ENCODE measurements at regions not wholly inside any gene's neighbourhood (a gene's known extent, or its start where the extent isn't known, plus 50 kb on each side); places are given as distances from the start of the nearest gene placed in this dataset.

DNA sequence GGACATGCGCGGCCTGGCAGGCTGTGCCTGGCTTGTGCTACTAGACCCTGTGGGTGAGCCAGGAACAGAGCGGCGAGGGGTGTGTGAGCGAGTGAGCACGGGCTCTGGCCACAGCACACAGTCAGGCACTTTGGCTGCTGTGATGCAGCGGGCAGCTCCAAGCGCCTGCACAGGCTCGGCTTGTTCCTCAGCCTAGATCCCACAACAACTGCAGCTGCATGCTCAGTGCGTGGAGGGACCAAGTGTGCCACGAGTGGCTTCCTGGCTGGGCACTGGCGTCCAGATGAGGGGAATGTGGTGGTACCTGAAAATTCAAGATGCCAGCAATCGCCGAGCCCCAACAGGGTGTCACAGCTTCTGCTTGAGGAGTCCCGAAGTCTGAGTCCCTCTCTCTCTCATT lies 1056.6 kb downstream of the RAPGEF2 start:
- Histone ChIP-seq H3K79me2 (ENCODE audit: insufficient read depth, low read length) (no peaks in the 10 kb centered on the region), H3K4me2 (ENCODE audit: low read length) (no peak overlapping the region), H4K20me1 (ENCODE audit: insufficient read depth, low read length) (no peaks in the 10 kb centered on the region), H2AFZ (ENCODE audit: low read depth, low read length) (no peak overlapping the region), H3K9me3 (ENCODE audit: insufficient read depth, low read depth, low read length) (no peaks in the 10 kb centered on the region), H3K27me3 (ENCODE audit: insufficient read depth, low read length) (no peaks in the 10 kb centered on the region), H3K4me1 (ENCODE audit: insufficient read depth, low read length) (no peaks in the 10 kb centered on the region), H3K27ac (ENCODE audit: low read depth, low read length) (no peak overlapping the region), H3K4me3 (ENCODE audit: insufficient read depth, low read depth, low read length) (no peak overlapping the region), H3K9ac (ENCODE audit: low read length) (no peak overlapping the region), H3K36me3 (ENCODE audit: insufficient read depth, low read length) (no peaks in the 10 kb centered on the region)
- H3K27me3 Mint-ChIP-seq (ENCODE audit: low read depth, unreplicated experiment), result no peaks in the 10 kb centered on the region
- FAIRE-seq (no peak), DNase-seq (ENCODE audit: low read depth) (no peak)
- H3K9me3 Mint-ChIP-seq (ENCODE audit: unreplicated experiment), result peaks cover 3% of the 10 kb centered on the region
- H3K36me3 Mint-ChIP-seq (ENCODE audit: low read depth, unreplicated experiment), result no peaks in the 10 kb centered on the region
- TF ChIP-seq, protein P1, sequence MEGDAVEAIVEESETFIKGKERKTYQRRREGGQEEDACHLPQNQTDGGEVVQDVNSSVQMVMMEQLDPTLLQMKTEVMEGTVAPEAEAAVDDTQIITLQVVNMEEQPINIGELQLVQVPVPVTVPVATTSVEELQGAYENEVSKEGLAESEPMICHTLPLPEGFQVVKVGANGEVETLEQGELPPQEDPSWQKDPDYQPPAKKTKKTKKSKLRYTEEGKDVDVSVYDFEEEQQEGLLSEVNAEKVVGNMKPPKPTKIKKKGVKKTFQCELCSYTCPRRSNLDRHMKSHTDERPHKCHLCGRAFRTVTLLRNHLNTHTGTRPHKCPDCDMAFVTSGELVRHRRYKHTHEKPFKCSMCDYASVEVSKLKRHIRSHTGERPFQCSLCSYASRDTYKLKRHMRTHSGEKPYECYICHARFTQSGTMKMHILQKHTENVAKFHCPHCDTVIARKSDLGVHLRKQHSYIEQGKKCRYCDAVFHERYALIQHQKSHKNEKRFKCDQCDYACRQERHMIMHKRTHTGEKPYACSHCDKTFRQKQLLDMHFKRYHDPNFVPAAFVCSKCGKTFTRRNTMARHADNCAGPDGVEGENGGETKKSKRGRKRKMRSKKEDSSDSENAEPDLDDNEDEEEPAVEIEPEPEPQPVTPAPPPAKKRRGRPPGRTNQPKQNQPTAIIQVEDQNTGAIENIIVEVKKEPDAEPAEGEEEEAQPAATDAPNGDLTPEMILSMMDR (IDR thresholded peaks at IDR 0.05; ENCODE audit: insufficient read depth, low read depth, low read length), result no peak
- TF ChIP-seq EZH2 (IDR thresholded peaks at IDR 0.05; ENCODE audit: insufficient read depth, low read length), result no peak
- H3K4me3 Mint-ChIP-seq (ENCODE audit: unreplicated experiment), result no peak overlapping the region
- no peaks in the 10 kb centered on the region for H3K4me1 Mint-ChIP-seq (ENCODE audit: low read depth, unreplicated experiment)
- H3K27ac Mint-ChIP-seq (ENCODE audit: unreplicated experiment), result no peak overlapping the region

DNA sequence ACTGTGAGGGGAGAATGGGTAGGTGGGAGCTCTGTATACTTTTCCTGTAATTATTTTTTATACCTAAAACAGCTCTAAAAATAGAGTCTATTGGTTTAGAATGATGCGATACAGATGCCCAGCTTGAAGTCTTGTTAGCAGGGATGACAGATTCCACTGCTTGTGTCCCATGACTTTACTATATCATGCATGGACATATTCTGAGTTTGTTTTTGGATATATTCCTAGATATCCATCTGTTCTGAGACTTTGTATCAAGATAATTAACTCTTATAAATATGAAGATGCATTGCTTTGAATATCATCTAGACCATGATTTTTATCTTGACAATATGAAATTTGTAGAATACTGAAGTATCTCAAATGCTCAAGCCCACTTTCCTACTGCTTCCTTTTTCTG lies 1058.1 kb downstream of the RAPGEF2 start:
- H3K4me2 ChIP-seq (ENCODE audit: low read length), result no peak overlapping the region
- no peak overlapping the region for H3K27ac ChIP-seq (ENCODE audit: low read depth, low read length)
- no peaks in the 10 kb centered on the region for H3K36me3 ChIP-seq (ENCODE audit: insufficient read depth, low read length)
- H3K9me3 Mint-ChIP-seq (ENCODE audit: unreplicated experiment), result no peaks in the 10 kb centered on the region
- no peaks in the 10 kb centered on the region for H3K27me3 ChIP-seq (ENCODE audit: insufficient read depth, low read length)
- H3K9ac ChIP-seq (ENCODE audit: low read length), result no peak overlapping the region
- H3K4me3 ChIP-seq (ENCODE audit: insufficient read depth, low read depth, low read length), result no peak overlapping the region
- H3K4me1 Mint-ChIP-seq (ENCODE audit: low read depth, unreplicated experiment), result no peaks in the 10 kb centered on the region
- TF ChIP-seq, protein P1 (IDR thresholded peaks at IDR 0.05; ENCODE audit: insufficient read depth, low read depth, low read length), result no peak
- TF ChIP-seq EZH2 (IDR thresholded peaks at IDR 0.05; ENCODE audit: insufficient read depth, low read length), result no peak
- H3K36me3 Mint-ChIP-seq (ENCODE audit: low read depth, unreplicated experiment), result no peaks in the 10 kb centered on the region
- no peaks in the 10 kb centered on the region for H3K4me1 ChIP-seq (ENCODE audit: insufficient read depth, low read length)
- H3K4me3 Mint-ChIP-seq (ENCODE audit: unreplicated experiment), result no peak overlapping the region
- H3K27me3 Mint-ChIP-seq (ENCODE audit: low read depth, unreplicated experiment), result no peaks in the 10 kb centered on the region
- H3K27ac Mint-ChIP-seq (ENCODE audit: unreplicated experiment), result no peak overlapping the region
- FAIRE-seq (no peak), DNase-seq (ENCODE audit: low read depth) (no peak)
- H3K9me3 ChIP-seq (ENCODE audit: insufficient read depth, low read depth, low read length), result no peaks in the 10 kb centered on the region
- no peaks in the 10 kb centered on the region for H4K20me1 ChIP-seq (ENCODE audit: insufficient read depth, low read length)
- no peak overlapping the region for H2AFZ ChIP-seq (ENCODE audit: low read depth, low read length)
- no peaks in the 10 kb centered on the region for H3K79me2 ChIP-seq (ENCODE audit: insufficient read depth, low read length)

DNA sequence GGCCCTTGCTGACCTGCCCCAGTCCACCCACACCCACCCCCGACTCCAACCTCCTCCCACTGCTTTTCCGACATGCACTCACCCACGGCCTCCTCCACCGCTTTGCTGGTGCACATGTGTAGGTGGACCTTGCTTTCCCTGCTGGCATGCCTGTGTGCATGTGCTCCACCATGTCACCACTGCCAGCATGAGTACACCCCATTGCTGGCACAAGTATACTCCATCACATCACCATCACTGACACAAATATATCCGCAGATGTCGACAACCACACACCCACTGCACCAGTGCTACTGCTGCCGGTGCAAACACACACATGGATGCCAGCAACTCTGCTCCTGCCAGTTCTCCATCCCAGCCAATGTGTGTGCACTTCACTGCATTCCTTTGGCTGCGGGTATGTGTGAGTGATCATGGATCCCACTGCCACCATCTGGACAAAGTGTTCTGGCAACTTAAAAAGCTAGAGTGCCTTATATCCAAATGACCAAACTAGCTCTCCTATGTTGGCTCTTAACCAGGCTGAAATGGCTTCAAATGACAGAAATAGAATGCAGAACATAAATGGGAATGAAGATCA lies 1072.3 kb downstream of the RAPGEF2 start:
- Mint-ChIP-seq H3K27me3 (ENCODE audit: low read depth, unreplicated experiment) (no peaks in the 10 kb centered on the region), H3K36me3 (ENCODE audit: low read depth, unreplicated experiment) (peaks cover 2% of the 10 kb centered on the region), H3K27ac (ENCODE audit: unreplicated experiment) (no peak overlapping the region), H3K4me3 (ENCODE audit: unreplicated experiment) (no peak overlapping the region), H3K9me3 (ENCODE audit: unreplicated experiment) (no peaks in the 10 kb centered on the region), H3K4me1 (ENCODE audit: low read depth, unreplicated experiment) (peaks cover 6% of the 10 kb centered on the region)
- Histone ChIP-seq H2AFZ (ENCODE audit: low read depth, low read length) (no peak overlapping the region), H3K4me3 (ENCODE audit: insufficient read depth, low read depth, low read length) (no peak overlapping the region), H3K4me2 (ENCODE audit: low read length) (no peak overlapping the region), H3K4me1 (ENCODE audit: insufficient read depth, low read length) (no peaks in the 10 kb centered on the region), H4K20me1 (ENCODE audit: insufficient read depth, low read length) (no peaks in the 10 kb centered on the region), H3K36me3 (ENCODE audit: insufficient read depth, low read length) (no peaks in the 10 kb centered on the region), H3K9me3 (ENCODE audit: insufficient read depth, low read depth, low read length) (no peaks in the 10 kb centered on the region), H3K27me3 (ENCODE audit: insufficient read depth, low read length) (no peaks in the 10 kb centered on the region), H3K9ac (ENCODE audit: low read length) (no peak overlapping the region), H3K27ac (ENCODE audit: low read depth, low read length) (no peak overlapping the region), H3K79me2 (ENCODE audit: insufficient read depth, low read length) (no peaks in the 10 kb centered on the region)
- no peak for TF ChIP-seq EZH2 (IDR thresholded peaks at IDR 0.05; ENCODE audit: insufficient read depth, low read length)
- TF ChIP-seq, protein P1 (IDR thresholded peaks at IDR 0.05; ENCODE audit: insufficient read depth, low read depth, low read length), result no peak
- no peak for FAIRE-seq
- DNase-seq (ENCODE audit: low read depth), result no peak
